OCI-LY7 (cell line): ENCODE measurements at regions not wholly inside any gene's neighbourhood (a gene's known extent, or its start where the extent isn't known, plus 50 kb on each side); places are given as distances from the start of the nearest gene placed in this dataset.

ENCODE experiments used
- CTCF ChIP-seq: fragments of 200-600 bp; sonication (generic); conservative IDR thresholded peaks from 2 replicates; pipeline ENCODE4 v1.5.1; 2014; ENCODE audit warnings: mild to moderate bottlenecking, antibody characterized with exemption, low read length, moderate library complexity, mixed read lengths
- EZH2phosphoT487 ChIP-seq: fragments of 200-600 bp; sonication (generic); IDR thresholded peaks from 2 replicates; pipeline ENCODE4 v1.6.1; 2018; ENCODE audit warnings: low read depth, borderline replicate concordance, mild to moderate bottlenecking, mixed run types, antibody characterized with exemption, low read length, moderate library complexity, mixed read lengths

GRCh38 chr6:135651964-135652755 is 154.6 kb upstream of the AHI1 start:
- TF ChIP-seq CTCF (no peak), EZH2phosphoT487 (no peak)
